Endodermal cell (in vitro differentiated cells): ENCODE measurements at regions not wholly inside any gene's neighbourhood (a gene's known extent, or its start where the extent isn't known, plus 50 kb on each side); places are given as distances from the start of the nearest gene placed in this dataset.

Experiments used
- DNase-seq: peaks from one replicate; pipeline ENCODE4 v3.0.0-alpha.2; 2017
- H3K27ac ChIP-seq: 2 replicates; pipeline ENCODE4 v1.5.1; 2013; ENCODE audit warnings: mild to moderate bottlenecking, low read depth, low read length, moderate library complexity
- H3K27me3 ChIP-seq: 2 replicates; pipeline ENCODE4 v1.6.1; 2013; ENCODE audit warnings: mild to moderate bottlenecking, low read length, moderate library complexity; ENCODE audit not compliant: insufficient read depth, control insufficient read depth, poor library complexity, severe bottlenecking
- H3K36me3 ChIP-seq: 2 replicates; pipeline ENCODE4 v1.7.0; 2013; ENCODE audit warnings: mild to moderate bottlenecking, low read length, moderate library complexity; ENCODE audit not compliant: control insufficient read depth, insufficient read depth
- H3K4me1 ChIP-seq: one replicate; pipeline ENCODE4 v1.7.0; 2013; ENCODE audit warnings: low read length; ENCODE audit not compliant: control insufficient read depth, insufficient read depth
- H3K4me3 ChIP-seq: 2 replicates; pipeline ENCODE4 v1.5.1; 2013; ENCODE audit warnings: mild to moderate bottlenecking, low read length, moderate library complexity
- H3K9ac ChIP-seq: 2 replicates; pipeline ENCODE4 v1.6.1; 2013; ENCODE audit warnings: mild to moderate bottlenecking, low read length, moderate library complexity; ENCODE audit not compliant: poor library complexity, severe bottlenecking; ENCODE audit errors: extremely low read depth
- H3K9me3 ChIP-seq: 2 replicates; pipeline ENCODE4 v1.6.1; 2013; ENCODE audit warnings: mild to moderate bottlenecking, low read length, moderate library complexity; ENCODE audit not compliant: control insufficient read depth
- H3K27ac Mint-ChIP-seq: 2 replicates; pipeline ENCODE4 v1.8.0; 2020; ENCODE audit warnings: mixed read lengths
- H3K27me3 Mint-ChIP-seq: 2 replicates; pipeline ENCODE4 v1.8.0; 2021; ENCODE audit warnings: mild to moderate bottlenecking, mixed read lengths; ENCODE audit not compliant: insufficient read depth
- H3K36me3 Mint-ChIP-seq: 2 replicates; pipeline ENCODE4 v1.8.0; 2020; ENCODE audit warnings: low read depth, mixed read lengths
- H3K4me1 Mint-ChIP-seq: 2 replicates; pipeline ENCODE4 v1.8.0; 2020; ENCODE audit warnings: mixed read lengths
- H3K4me3 Mint-ChIP-seq: 2 replicates; pipeline ENCODE4 v1.8.0; 2020; ENCODE audit warnings: mild to moderate bottlenecking, moderate library complexity, mixed read lengths
- H3K9me3 Mint-ChIP-seq: 2 replicates; pipeline ENCODE4 v1.8.0; 2020; ENCODE audit warnings: mild to moderate bottlenecking, mixed read lengths
- CTCF ChIP-seq: fragments of 200-600 bp; sonication (generic); conservative IDR thresholded peaks from 2 replicates; pipeline ENCODE4 v1.5.0; 2021; ENCODE audit warnings: antibody characterized with exemption, mild to moderate bottlenecking
- WGBS, 2 experiments: methylation state at CpG; one replicate each; pipeline versions ENCODE4 v1.1.5 to v1.1.7; 2013; ENCODE audit warnings: missing lambda C conversion rate in 2 of 2, mixed read lengths in 1 of 2; ENCODE audit not compliant: insufficient coverage in 1 of 2, insufficient read length in 1 of 2; 5-methylcytosine and 5-hydroxymethylcytosine counted together

GRCh38 chr3:177676148-177676547 is 478.9 kb upstream of the TBL1XR1 start:
- H3K4me3 Mint-ChIP-seq: no peak overlapping the region
- Histone ChIP-seq H3K4me3 (no peak overlapping the region), H3K36me3 (no peaks in the 10 kb centered on the region), H3K27ac (no peak overlapping the region), H3K9me3 (no peaks in the 10 kb centered on the region), H3K9ac (no peak overlapping the region), H3K4me1 (peaks cover 7% of the 10 kb centered on the region), H3K27me3 (no peaks in the 10 kb centered on the region)
- no peak for DNase-seq
- H3K4me1 Mint-ChIP-seq: peaks cover 31% of the 10 kb centered on the region
- TF ChIP-seq CTCF: no peak
- H3K36me3 Mint-ChIP-seq: no peaks in the 10 kb centered on the region
- WGBS, 2 experiments: 48 to 61% methylated on average over 2 of the region's 3 CpGs
- no peaks in the 10 kb centered on the region for H3K9me3 Mint-ChIP-seq
- no peaks in the 10 kb centered on the region for H3K27me3 Mint-ChIP-seq
- H3K27ac Mint-ChIP-seq: no peak overlapping the region

- no peak overlapping the region for H3K27ac Mint-ChIP-seq
- DNase-seq: no peak
- WGBS, 2 experiments: 77 to 100% methylated on average over 2 to 6 of the region's 6 CpGs
- H3K9me3 ChIP-seq: no peaks in the 10 kb centered on the region
- peaks cover 11% of the 10 kb centered on the region for H3K4me1 ChIP-seq
- no peak overlapping the region for H3K4me3 Mint-ChIP-seq
- no peak overlapping the region for H3K4me3 ChIP-seq
- no peaks in the 10 kb centered on the region for H3K27me3 ChIP-seq
- H3K27me3 Mint-ChIP-seq: no peaks in the 10 kb centered on the region
- H3K27ac ChIP-seq: peak overlapping the region; percentile 34
- no peak for TF ChIP-seq CTCF
- H3K36me3 ChIP-seq: no peaks in the 10 kb centered on the region
- H3K9ac ChIP-seq: no peak overlapping the region
- no peaks in the 10 kb centered on the region for H3K9me3 Mint-ChIP-seq
- no peaks in the 10 kb centered on the region for H3K36me3 Mint-ChIP-seq
- H3K4me1 Mint-ChIP-seq: peaks cover 36% of the 10 kb centered on the region
Measured at GRCh38 chr3:177676947-177677587, 479.8 kb upstream of the TBL1XR1 start.

GRCh38 chr3:177679568-177680471 is 482.5 kb upstream of the TBL1XR1 start:
- no peaks in the 10 kb centered on the region for H3K9me3 Mint-ChIP-seq
- no peaks in the 10 kb centered on the region for H3K36me3 Mint-ChIP-seq
- 33 to 75% methylated on average over 1 to 5 of the region's 5 CpGs for WGBS, 2 experiments
- no peak overlapping the region for H3K4me3 ChIP-seq
- peaks cover 43% of the 10 kb centered on the region for H3K4me1 Mint-ChIP-seq
- H3K27ac Mint-ChIP-seq: no peak overlapping the region
- no peak overlapping the region for H3K9ac ChIP-seq
- H3K9me3 ChIP-seq: no peaks in the 10 kb centered on the region
- no peak for TF ChIP-seq CTCF
- H3K36me3 ChIP-seq: no peaks in the 10 kb centered on the region
- no peaks in the 10 kb centered on the region for H3K27me3 Mint-ChIP-seq
- peaks cover 18% of the 10 kb centered on the region for H3K4me1 ChIP-seq
- no peak overlapping the region for H3K4me3 Mint-ChIP-seq
- DNase-seq: no peak
- H3K27me3 ChIP-seq: no peaks in the 10 kb centered on the region
- H3K27ac ChIP-seq: peak overlapping the region; percentile 30
